DND-41 (cell line): ENCODE measurements at regions not wholly inside any gene's neighbourhood (a gene's known extent, or its start where the extent isn't known, plus 50 kb on each side); places are given as distances from the start of the nearest gene placed in this dataset.

Experiments
- EZH2 ChIP-seq: IDR thresholded peaks from 3 replicates; pipeline ENCODE4 v1.6.1; 2012; ENCODE audit warnings: borderline replicate concordance, low read depth, mild to moderate bottlenecking, moderate library complexity, low read length, inconsistent platforms; ENCODE audit not compliant: severe bottlenecking
- TF ChIP-seq, protein P1 (sequence below): IDR thresholded peaks from 2 replicates; pipeline ENCODE4 v1.5.1; 2012; ENCODE audit warnings: borderline replicate concordance, low read length, moderate library complexity, mild to moderate bottlenecking; ENCODE audit not compliant: poor library complexity, severe bottlenecking; ENCODE audit errors: extremely low read depth

DNA sequence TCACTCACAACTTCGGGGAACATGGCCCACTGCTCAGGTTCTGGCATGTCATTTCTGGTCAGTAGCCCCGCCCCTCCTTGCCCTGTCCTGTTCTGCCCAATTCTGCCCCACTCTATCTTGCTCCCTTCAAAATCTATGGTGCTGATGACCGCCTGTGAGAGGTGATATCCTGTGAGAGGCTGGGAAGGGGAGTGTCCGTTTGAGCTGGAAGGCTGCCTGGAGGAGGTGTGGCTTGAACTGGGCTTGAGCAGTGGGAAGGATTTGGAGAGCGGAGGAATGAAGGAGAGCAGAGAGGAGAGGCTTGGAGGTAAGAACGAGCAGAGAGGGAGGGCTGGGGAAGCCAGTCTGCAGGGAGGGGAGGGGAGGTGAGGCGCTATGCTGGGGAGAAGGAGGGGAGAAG is 145.3 kb downstream of the RPS24 start:
- TF ChIP-seq, protein P1, sequence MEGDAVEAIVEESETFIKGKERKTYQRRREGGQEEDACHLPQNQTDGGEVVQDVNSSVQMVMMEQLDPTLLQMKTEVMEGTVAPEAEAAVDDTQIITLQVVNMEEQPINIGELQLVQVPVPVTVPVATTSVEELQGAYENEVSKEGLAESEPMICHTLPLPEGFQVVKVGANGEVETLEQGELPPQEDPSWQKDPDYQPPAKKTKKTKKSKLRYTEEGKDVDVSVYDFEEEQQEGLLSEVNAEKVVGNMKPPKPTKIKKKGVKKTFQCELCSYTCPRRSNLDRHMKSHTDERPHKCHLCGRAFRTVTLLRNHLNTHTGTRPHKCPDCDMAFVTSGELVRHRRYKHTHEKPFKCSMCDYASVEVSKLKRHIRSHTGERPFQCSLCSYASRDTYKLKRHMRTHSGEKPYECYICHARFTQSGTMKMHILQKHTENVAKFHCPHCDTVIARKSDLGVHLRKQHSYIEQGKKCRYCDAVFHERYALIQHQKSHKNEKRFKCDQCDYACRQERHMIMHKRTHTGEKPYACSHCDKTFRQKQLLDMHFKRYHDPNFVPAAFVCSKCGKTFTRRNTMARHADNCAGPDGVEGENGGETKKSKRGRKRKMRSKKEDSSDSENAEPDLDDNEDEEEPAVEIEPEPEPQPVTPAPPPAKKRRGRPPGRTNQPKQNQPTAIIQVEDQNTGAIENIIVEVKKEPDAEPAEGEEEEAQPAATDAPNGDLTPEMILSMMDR, result no peak
- no peak for TF ChIP-seq EZH2
